Left lung (tissue), 4 donors: ENCODE measurements at regions not wholly inside any gene's neighbourhood (a gene's known extent, or its start where the extent isn't known, plus 50 kb on each side); places are given as distances from the start of the nearest gene placed in this dataset.

Source experiments
- ATAC-seq: fragments of 200-7000 bp; cut with Tn5 transposase; one replicate; pipeline ENCODE4 v1.9.1; 2020; ENCODE audit warnings: moderate library complexity
- DNase-seq, 4 donors: peaks; one replicate each; pipeline ENCODE4 v3.0.0-alpha.2; 2013 to 2020
- H3K27ac ChIP-seq, 2 donors: fragments of 200-600 bp; sonication (generic) in 1 of 2; one replicate each; pipeline versions ENCODE4 v1.5.0 to v1.8.0; 2020 to 2021
- H3K27me3 ChIP-seq, 2 donors: fragments of 200-600 bp; sonication (generic) in 1 of 2; one replicate each; pipeline versions ENCODE4 v1.5.0 to v1.8.0; 2020 to 2021
- H3K36me3 ChIP-seq, 2 donors: fragments of 200-600 bp; sonication (generic) in 1 of 2; one replicate each; pipeline versions ENCODE4 v1.5.0 to v1.8.0; 2020 to 2021
- H3K4me1 ChIP-seq, 2 donors: fragments of 200-600 bp; one replicate each; pipeline ENCODE4 v1.8.0; 2021
- H3K4me3 ChIP-seq, 2 donors: fragments of 200-600 bp; sonication (generic) in 1 of 2; one replicate each; pipeline versions ENCODE4 v1.5.0 to v1.8.0; 2020 to 2021; ENCODE audit warnings: mild to moderate bottlenecking in 1 of 2
- H3K9me3 ChIP-seq, 2 donors: fragments of 200-600 bp; sonication (generic) in 1 of 2; one replicate each; pipeline versions ENCODE4 v1.5.0 to v1.8.0; 2020 to 2021
- intact Hi-C, 2 donors: fragments of 100-400 bp; cut with DNase I; formaldehyde crosslinking; loops; one replicate each; pipeline versions ENCODE4 v1.11.2 to v1.14.2; 2022
- TF ChIP-seq, protein P1 (sequence below), 2 donors: fragments of 200-600 bp; sonication (generic) in 1 of 2; IDR thresholded peaks; one replicate each; pipeline versions ENCODE4 v1.5.0 to v1.8.0; 2021; ENCODE audit warnings: antibody characterized with exemption in 2 of 2
- donor health status: DM: no; HTN: yes; CAD: no.
- donor health status: DM: no; HTN: no; CAD: no.

DNA sequence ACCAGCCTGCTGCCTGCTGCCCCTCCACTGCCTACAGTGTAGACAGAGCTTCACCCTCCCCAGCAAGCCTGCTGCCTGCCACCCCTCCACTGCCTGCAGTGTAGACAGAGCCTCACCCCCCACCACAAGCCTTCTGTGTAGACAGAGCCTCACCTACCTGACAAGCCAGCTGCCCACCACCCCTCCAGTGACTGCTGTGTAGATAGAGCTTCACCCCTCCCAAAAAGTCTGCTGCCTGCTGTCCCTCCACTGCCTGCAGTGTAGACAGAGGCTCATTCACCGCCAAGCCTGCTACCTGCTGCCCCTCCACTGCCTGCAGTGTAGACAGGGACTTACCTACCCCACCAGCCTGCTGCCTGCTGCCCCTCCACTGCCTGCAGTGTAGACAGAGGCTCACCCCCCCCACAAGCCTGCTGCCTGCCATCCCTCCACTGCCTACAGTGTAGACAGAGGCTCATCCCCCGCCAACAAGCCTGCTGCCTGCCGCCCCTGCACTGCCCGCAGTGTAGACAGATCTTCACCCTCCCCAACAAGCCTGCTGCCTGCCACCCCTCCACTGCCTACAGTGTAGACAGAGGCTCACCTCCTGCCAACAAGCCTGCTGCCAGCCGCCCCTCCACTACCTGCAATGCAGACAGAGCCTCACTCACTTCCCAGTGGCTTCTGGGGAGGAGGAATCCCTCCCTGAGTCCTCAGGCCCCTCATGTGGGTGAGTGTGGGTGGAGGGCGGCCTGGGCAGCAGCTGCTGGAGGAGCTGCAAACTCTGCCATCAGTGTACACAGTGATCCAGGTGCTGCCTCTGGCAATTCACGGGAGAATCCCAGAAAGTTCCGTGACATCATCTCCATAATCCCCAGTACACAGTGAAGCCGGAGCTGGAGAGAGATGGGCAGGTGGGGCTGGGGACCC, 140.9 kb downstream of the DLL1 start:
- intact Hi-C loops: no loop called here
- Histone ChIP-seq H3K36me3 (no peaks in the 10 kb centered on the region), H3K27ac (no peak overlapping the region), H3K4me3 (no peak overlapping the region), H3K9me3 (no peaks in the 10 kb centered on the region), H3K4me1 (peaks cover 2 to 37% of the 10 kb centered on the region in 2 donors), H3K27me3 (peaks cover 0 to 62% of the 10 kb centered on the region in 2 donors)
- peak in 1 of 4 donors; percentile 64 for DNase-seq
- TF ChIP-seq, protein P1, sequence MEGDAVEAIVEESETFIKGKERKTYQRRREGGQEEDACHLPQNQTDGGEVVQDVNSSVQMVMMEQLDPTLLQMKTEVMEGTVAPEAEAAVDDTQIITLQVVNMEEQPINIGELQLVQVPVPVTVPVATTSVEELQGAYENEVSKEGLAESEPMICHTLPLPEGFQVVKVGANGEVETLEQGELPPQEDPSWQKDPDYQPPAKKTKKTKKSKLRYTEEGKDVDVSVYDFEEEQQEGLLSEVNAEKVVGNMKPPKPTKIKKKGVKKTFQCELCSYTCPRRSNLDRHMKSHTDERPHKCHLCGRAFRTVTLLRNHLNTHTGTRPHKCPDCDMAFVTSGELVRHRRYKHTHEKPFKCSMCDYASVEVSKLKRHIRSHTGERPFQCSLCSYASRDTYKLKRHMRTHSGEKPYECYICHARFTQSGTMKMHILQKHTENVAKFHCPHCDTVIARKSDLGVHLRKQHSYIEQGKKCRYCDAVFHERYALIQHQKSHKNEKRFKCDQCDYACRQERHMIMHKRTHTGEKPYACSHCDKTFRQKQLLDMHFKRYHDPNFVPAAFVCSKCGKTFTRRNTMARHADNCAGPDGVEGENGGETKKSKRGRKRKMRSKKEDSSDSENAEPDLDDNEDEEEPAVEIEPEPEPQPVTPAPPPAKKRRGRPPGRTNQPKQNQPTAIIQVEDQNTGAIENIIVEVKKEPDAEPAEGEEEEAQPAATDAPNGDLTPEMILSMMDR (IDR thresholded peaks at IDR 0.05): no peak
- ATAC-seq: no peak

- Histone ChIP-seq H3K4me1 (peaks cover 2 to 37% of the 10 kb centered on the region in 2 donors), H3K36me3 (no peaks in the 10 kb centered on the region), H3K4me3 (no peak overlapping the region), H3K27me3 (peaks cover 0 to 60% of the 10 kb centered on the region in 2 donors), H3K27ac (no peak overlapping the region), H3K9me3 (peaks cover 0 to 6% of the 10 kb centered on the region in 2 donors)
- ATAC-seq (no peak), DNase-seq (peak in 2 of 4 donors; percentile 30 to 60)
- TF ChIP-seq, protein P1 (IDR thresholded peaks at IDR 0.05): no peak
- intact Hi-C loops: no loop called here
These were observed 142.0 kb downstream of the DLL1 start for GRCh38 chr6:170148709-170149470.

DNA sequence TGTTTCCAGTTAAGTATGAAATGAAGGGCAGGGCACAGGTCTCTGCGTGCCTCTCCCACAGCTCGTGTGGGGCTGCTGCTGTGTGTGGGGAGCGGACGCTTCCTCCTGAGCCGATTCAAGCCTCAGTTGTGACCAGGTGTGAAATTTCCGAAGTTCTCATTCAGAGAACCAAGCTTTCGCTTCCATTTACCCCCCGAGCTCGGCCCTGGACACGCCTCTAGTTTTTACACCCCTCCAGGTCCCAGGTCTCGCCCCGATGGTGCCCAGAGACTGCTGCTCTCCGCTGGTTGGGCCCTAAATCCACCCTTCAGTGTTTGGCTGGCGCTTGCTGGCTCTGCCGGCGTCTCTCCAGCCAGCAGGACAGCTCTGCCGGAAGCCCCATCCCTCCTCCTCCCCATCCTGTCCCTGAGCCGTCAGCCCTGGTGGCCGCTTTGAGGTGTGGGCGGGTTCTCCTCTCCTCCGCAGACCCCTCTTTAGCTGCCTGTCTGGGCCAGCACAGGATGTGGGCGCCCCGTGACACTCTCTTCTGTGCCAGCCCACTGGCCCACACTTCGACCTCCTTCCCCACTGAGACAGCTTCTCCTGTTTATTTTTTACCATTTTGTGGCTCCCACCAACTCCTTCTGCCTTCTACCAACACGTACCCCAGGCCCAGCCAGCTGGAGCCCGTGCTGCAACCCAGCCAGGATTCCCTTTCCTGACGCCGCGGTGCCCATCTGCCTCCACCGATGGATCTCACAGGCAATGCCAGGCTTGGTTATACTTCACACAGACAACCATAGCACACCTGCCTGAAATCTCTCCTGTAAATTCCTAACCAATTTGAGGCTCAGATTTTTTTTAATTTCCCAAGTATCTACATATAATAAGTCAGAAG, 142.8 kb downstream of the DLL1 start:
- H3K27ac ChIP-seq: peak overlapping the region in 1 of 2 donors; percentile 37

DNA sequence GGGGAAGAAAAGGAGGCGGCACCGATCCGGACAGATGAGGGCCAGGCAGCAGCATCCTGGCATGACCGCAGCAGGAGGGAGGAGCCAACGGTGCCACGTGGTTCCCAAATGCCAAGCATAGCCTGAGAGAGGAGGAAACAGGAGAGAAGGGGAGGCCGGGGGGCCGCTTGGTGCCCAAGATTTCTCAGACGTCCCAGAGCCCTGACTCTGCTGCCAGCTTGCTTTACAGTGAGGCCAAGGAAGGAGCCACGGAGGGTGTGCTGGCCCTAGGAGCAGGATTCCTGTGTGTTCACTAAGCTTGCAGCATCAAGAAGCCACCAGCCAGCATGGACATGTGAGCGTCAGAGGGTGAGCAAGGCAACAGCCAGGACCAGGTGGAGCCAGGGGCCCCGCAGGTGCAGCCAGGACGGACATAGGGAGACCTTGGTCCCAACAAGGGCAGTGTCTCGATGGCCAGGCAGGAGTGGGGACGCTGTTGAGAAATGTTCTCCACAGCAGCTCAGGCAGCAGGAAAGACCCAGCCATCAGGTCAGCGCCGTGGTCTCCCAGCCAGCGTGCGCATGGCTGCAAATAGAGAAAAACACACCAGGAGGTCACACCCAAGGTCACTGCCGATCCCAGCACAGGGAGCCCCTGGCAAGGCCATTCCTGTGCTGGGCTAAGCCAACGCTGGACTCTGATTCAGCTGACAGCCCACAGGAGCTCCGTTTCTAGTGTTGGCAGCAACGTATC, 143.7 kb downstream of the DLL1 start:
- Histone ChIP-seq H3K36me3 (no peaks in the 10 kb centered on the region), H3K4me3 (no peak overlapping the region), H3K4me1 (peaks cover 0 to 25% of the 10 kb centered on the region in 2 donors), H3K27me3 (peaks cover 0 to 44% of the 10 kb centered on the region in 2 donors), H3K9me3 (peaks cover 0 to 13% of the 10 kb centered on the region in 2 donors), H3K27ac (peak overlapping the region in 1 of 2 donors; percentile 37)
- ATAC-seq: no peak
- TF ChIP-seq, protein P1 (IDR thresholded peaks at IDR 0.05): no peak
- peak in 2 of 4 donors; percentile 33 to 66 for DNase-seq
- intact Hi-C loops: no loop called here

More for the DNA sequence above, 142.8 kb downstream of the DLL1 start:
- intact Hi-C loops: no loop called here
- H3K27me3 ChIP-seq: peaks cover 0 to 52% of the 10 kb centered on the region in 2 donors
- TF ChIP-seq, protein P1 (IDR thresholded peaks at IDR 0.05): peak in 1 of 2 donors; percentile 11
- ATAC-seq (no peak), DNase-seq (peak in 2 of 4 donors; percentile 34 to 76)
- H3K4me1 ChIP-seq: peaks cover under 1 to 33% of the 10 kb centered on the region in 2 donors
- no peaks in the 10 kb centered on the region for H3K36me3 ChIP-seq
- H3K9me3 ChIP-seq: peaks cover 0 to 13% of the 10 kb centered on the region in 2 donors
- no peak overlapping the region for H3K4me3 ChIP-seq
